ENCODE measurements at regions not wholly inside any gene's neighbourhood (a gene's known extent, or its start where the extent isn't known, plus 50 kb on each side); places are given as distances from the start of the nearest gene placed in this dataset.

GRCh38 chr14:104384776-104385071, 194.8 kb upstream of the C14orf180 start:
- TF ChIP-seq, protein P1, sequence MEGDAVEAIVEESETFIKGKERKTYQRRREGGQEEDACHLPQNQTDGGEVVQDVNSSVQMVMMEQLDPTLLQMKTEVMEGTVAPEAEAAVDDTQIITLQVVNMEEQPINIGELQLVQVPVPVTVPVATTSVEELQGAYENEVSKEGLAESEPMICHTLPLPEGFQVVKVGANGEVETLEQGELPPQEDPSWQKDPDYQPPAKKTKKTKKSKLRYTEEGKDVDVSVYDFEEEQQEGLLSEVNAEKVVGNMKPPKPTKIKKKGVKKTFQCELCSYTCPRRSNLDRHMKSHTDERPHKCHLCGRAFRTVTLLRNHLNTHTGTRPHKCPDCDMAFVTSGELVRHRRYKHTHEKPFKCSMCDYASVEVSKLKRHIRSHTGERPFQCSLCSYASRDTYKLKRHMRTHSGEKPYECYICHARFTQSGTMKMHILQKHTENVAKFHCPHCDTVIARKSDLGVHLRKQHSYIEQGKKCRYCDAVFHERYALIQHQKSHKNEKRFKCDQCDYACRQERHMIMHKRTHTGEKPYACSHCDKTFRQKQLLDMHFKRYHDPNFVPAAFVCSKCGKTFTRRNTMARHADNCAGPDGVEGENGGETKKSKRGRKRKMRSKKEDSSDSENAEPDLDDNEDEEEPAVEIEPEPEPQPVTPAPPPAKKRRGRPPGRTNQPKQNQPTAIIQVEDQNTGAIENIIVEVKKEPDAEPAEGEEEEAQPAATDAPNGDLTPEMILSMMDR (conservative IDR thresholded peaks at IDR 0.05; ENCODE audit: low read depth, low read length) = no peak
- DNase-seq (ENCODE audit: low read depth) = no peak

GRCh38 chr14:104385111-104385510, 194.5 kb upstream of the C14orf180 start:
- TF ChIP-seq, protein P1 (conservative IDR thresholded peaks at IDR 0.05; ENCODE audit: low read depth, low read length) = no peak
- no peak overlapping the region for H3K4me3 ChIP-seq (ENCODE audit: low read depth, low read length)
- DNase-seq (ENCODE audit: low read depth) = no peak

More at GRCh38 chr14:104384776-104385071, 194.8 kb upstream of the C14orf180 start:
- H3K4me3 ChIP-seq (ENCODE audit: low read depth, low read length) = no peak overlapping the region

GRCh38 chr14:104385531-104386101, 193.9 kb upstream of the C14orf180 start:
- TF ChIP-seq, protein P1 (conservative IDR thresholded peaks at IDR 0.05; ENCODE audit: low read depth, low read length) = no peak
- H3K4me3 ChIP-seq (ENCODE audit: low read depth, low read length) = no peak overlapping the region
- DNase-seq (ENCODE audit: low read depth) = no peak

- no peak for DNase-seq (ENCODE audit: low read depth)
- TF ChIP-seq, protein P1 (conservative IDR thresholded peaks at IDR 0.05; ENCODE audit: low read depth, low read length) = no peak
- no peak overlapping the region for H3K4me3 ChIP-seq (ENCODE audit: low read depth, low read length)
Observed at GRCh38 chr14:104386151-104386841, 193.3 kb upstream of the C14orf180 start.

GRCh38 chr14:104387022-104388010, 192.2 kb upstream of the C14orf180 start:
- DNase-seq (ENCODE audit: low read depth) = no peak
- TF ChIP-seq, protein P1 (conservative IDR thresholded peaks at IDR 0.05; ENCODE audit: low read depth, low read length) = no peak
- no peak overlapping the region for H3K4me3 ChIP-seq (ENCODE audit: low read depth, low read length)

GRCh38 chr14:104388011-104388521, 191.5 kb upstream of the C14orf180 start:
- no peak overlapping the region for H3K4me3 ChIP-seq (ENCODE audit: low read depth, low read length)
- TF ChIP-seq, protein P1 (conservative IDR thresholded peaks at IDR 0.05; ENCODE audit: low read depth, low read length) = no peak
- no peak for DNase-seq (ENCODE audit: low read depth)

Data from epithelial cell of proximal tubule (primary cell).